NOMO-1 (cell line): ENCODE measurements at regions not wholly inside any gene's neighbourhood (a gene's known extent, or its start where the extent isn't known, plus 50 kb on each side); places are given as distances from the start of the nearest gene placed in this dataset.

ENCODE experiments used
- DNase-seq, 2 experiments: peaks; one replicate each; lab custom pipeline; 2025; ENCODE audit not compliant: unreplicated experiment in 2 of 2; lab: John Stamatoyannopoulos, UW

GRCh38 chr5:67319935-67320725 is 123.5 kb upstream of the CD180 start:
- DNase-seq, result no peak

GRCh38 chr5:67318746-67319145 is 122.1 kb upstream of the CD180 start:
- no peak for DNase-seq

- DNase-seq, result no peak
Observed at GRCh38 chr5:67317603-67318002, 121.0 kb upstream of the CD180 start.

GRCh38 chr5:67316695-67317094 is 120.1 kb upstream of the CD180 start:
- no peak for DNase-seq

- DNase-seq, result peak; percentile 41 to 87
Observed at GRCh38 chr5:67315082-67315989, 118.7 kb upstream of the CD180 start.

- DNase-seq, result no peak
Observed at GRCh38 chr5:67311701-67312100, 115.1 kb upstream of the CD180 start.

- DNase-seq, result no peak
Observed at GRCh38 chr5:67311208-67311607, 114.6 kb upstream of the CD180 start.

GRCh38 chr5:67310740-67311139 is 114.1 kb upstream of the CD180 start:
- DNase-seq, result no peak

- no peak for DNase-seq
Observed at GRCh38 chr5:67310169-67310568, 113.6 kb upstream of the CD180 start.

GRCh38 chr5:67308988-67309688 is 112.5 kb upstream of the CD180 start:
- no peak for DNase-seq

- no peak for DNase-seq
Observed at GRCh38 chr5:67306965-67307607, 110.5 kb upstream of the CD180 start.

GRCh38 chr5:67305913-67306710 is 109.5 kb upstream of the CD180 start:
- DNase-seq, result peak; percentile 20 to 27

GRCh38 chr5:67305401-67305800 is 108.8 kb upstream of the CD180 start:
- no peak for DNase-seq

GRCh38 chr5:67303356-67303755 is 106.8 kb upstream of the CD180 start:
- no peak for DNase-seq

GRCh38 chr5:67301285-67301903 is 104.8 kb upstream of the CD180 start:
- DNase-seq, result peak; percentile 50 to 51

- no peak for DNase-seq
Observed at GRCh38 chr5:67300326-67300725, 103.7 kb upstream of the CD180 start.

- DNase-seq, result peak; percentile 61 to 85
Observed at GRCh38 chr5:67299231-67299735, 102.7 kb upstream of the CD180 start.

GRCh38 chr5:67297802-67298532 is 101.4 kb upstream of the CD180 start:
- DNase-seq, result no peak

GRCh38 chr5:67297376-67297775 is 100.8 kb upstream of the CD180 start:
- no peak for DNase-seq
